ENCODE measurements at regions not wholly inside any gene's neighbourhood (a gene's known extent, or its start where the extent isn't known, plus 50 kb on each side); places are given as distances from the start of the nearest gene placed in this dataset.

DNA sequence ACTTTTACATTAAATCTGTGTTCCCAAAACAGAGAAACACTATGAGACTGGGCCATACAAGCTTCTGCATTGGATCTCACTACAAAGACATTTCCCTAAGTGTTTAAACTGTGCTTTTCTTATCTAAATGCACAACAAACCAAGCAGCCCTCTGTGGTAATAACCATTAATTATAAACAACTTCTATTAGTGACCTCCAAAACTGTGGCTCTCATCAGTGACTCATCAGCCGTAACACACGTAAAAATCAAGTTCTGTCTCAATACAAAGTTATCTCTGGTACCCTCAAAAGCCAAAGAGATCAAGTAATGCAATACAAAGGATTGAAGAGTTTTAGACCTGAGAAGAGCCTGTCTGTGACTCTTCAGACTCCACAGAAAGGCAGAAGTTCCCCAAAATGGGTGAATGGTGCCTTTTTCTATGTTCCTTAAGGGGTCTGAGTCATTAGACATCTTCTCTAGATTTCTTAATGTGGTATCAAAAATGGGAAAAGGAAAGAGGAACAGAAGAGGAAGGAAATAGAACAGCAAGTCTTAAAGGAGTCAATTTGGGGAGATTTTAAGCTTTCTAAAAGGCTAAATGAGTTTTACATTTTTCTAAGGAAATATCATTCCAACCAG is 189.8 kb upstream of the PPP1R2C start:
- Histone ChIP-seq H3K79me2 (ENCODE audit: low read length) (no peaks in the 10 kb centered on the region), H3K4me2 (ENCODE audit: low read length) (no peak overlapping the region)

GRCh38 chrX:42973321-42973720 is 195.4 kb upstream of the PPP1R2C start:
- Histone ChIP-seq H3K27ac (ENCODE audit: low read length) (no peak overlapping the region), H3K4me2 (ENCODE audit: low read length) (no peak overlapping the region), H3K4me1 (ENCODE audit: low read length) (peaks cover 13% of the 10 kb centered on the region), H3K27me3 (ENCODE audit: low read depth, low read length) (no peaks in the 10 kb centered on the region), H3K9me3 (ENCODE audit: insufficient read depth, low read length) (no peaks in the 10 kb centered on the region; the same call in 1 of the 2 replicates), H3K79me2 (ENCODE audit: low read length) (no peaks in the 10 kb centered on the region), H3K9ac (ENCODE audit: low read length) (no peak overlapping the region), H4K20me1 (ENCODE audit: insufficient read depth, low read length) (no peaks in the 10 kb centered on the region), H2AFZ (ENCODE audit: low read depth, low read length) (no peak overlapping the region), H3K4me3 (ENCODE audit: low read length) (no peak overlapping the region), H3K36me3 (replicated peaks; ENCODE audit: low read depth, low read length) (peaks cover 10% of the 10 kb centered on the region)
- TF ChIP-seq CTCF (IDR thresholded peaks at IDR 0.05; ENCODE audit: low read depth, low read length) (no peak), EZH2phosphoT487 (IDR thresholded peaks at IDR 0.05; ENCODE audit: low read depth) (no peak)

More for the DNA sequence above, 189.8 kb upstream of the PPP1R2C start:
- Histone ChIP-seq H3K4me3 (ENCODE audit: low read length) (no peak overlapping the region), H3K9ac (ENCODE audit: low read length) (no peak overlapping the region), H3K36me3 (replicated peaks; ENCODE audit: low read depth, low read length) (no peaks in the 10 kb centered on the region), H3K27me3 (ENCODE audit: low read depth, low read length) (no peaks in the 10 kb centered on the region), H2AFZ (ENCODE audit: low read depth, low read length) (no peak overlapping the region), H3K9me3 (ENCODE audit: insufficient read depth, low read length) (no peaks in the 10 kb centered on the region), H3K27ac (ENCODE audit: low read length) (no peak overlapping the region), H3K4me1 (ENCODE audit: low read length) (peaks cover 7% of the 10 kb centered on the region), H4K20me1 (ENCODE audit: insufficient read depth, low read length) (no peaks in the 10 kb centered on the region)
- no peak for TF ChIP-seq EZH2phosphoT487 (IDR thresholded peaks at IDR 0.05; ENCODE audit: low read depth)
- no peak for TF ChIP-seq CTCF (IDR thresholded peaks at IDR 0.05; ENCODE audit: low read depth, low read length)

DNA sequence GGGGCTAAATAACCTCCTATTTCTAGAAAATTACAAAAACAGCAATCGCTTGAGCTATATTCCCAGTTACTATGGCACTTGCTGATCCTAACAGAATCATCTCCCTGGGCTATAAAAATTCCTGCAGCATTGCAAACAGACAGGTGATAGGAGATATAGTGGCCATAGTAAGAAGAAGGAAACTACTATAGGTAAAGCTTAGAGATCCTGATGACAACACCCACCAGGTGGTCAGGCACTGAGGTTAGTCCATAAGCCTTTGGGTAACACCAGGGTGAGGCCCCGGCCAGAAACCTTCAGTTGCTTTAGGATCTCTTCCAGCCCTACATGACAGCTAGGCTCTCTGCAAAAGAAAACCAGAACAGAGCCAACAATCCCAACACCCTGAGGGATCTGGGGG is 197.9 kb upstream of the PPP1R2C start:
- H3K36me3 ChIP-seq (replicated peaks; ENCODE audit: low read depth, low read length), result peaks cover 10% of the 10 kb centered on the region
- H3K4me2 ChIP-seq (ENCODE audit: low read length), result no peak overlapping the region
- no peak overlapping the region for H3K9ac ChIP-seq (ENCODE audit: low read length)
- no peaks in the 10 kb centered on the region for H4K20me1 ChIP-seq (ENCODE audit: insufficient read depth, low read length)
- TF ChIP-seq CTCF (IDR thresholded peaks at IDR 0.05; ENCODE audit: low read depth, low read length) (no peak), EZH2phosphoT487 (IDR thresholded peaks at IDR 0.05; ENCODE audit: low read depth) (no peak)
- no peaks in the 10 kb centered on the region for H3K79me2 ChIP-seq (ENCODE audit: low read length)
- H3K4me1 ChIP-seq (ENCODE audit: low read length), result peaks cover 13% of the 10 kb centered on the region
- H3K9me3 ChIP-seq (ENCODE audit: insufficient read depth, low read length), result no peaks in the 10 kb centered on the region; the same call in 1 of the 2 replicates
- H3K27me3 ChIP-seq (ENCODE audit: low read depth, low read length), result no peaks in the 10 kb centered on the region
- H3K4me3 ChIP-seq (ENCODE audit: low read length), result no peak overlapping the region
- H3K27ac ChIP-seq (ENCODE audit: low read length), result no peak overlapping the region
- H2AFZ ChIP-seq (ENCODE audit: low read depth, low read length), result no peak overlapping the region

DNA sequence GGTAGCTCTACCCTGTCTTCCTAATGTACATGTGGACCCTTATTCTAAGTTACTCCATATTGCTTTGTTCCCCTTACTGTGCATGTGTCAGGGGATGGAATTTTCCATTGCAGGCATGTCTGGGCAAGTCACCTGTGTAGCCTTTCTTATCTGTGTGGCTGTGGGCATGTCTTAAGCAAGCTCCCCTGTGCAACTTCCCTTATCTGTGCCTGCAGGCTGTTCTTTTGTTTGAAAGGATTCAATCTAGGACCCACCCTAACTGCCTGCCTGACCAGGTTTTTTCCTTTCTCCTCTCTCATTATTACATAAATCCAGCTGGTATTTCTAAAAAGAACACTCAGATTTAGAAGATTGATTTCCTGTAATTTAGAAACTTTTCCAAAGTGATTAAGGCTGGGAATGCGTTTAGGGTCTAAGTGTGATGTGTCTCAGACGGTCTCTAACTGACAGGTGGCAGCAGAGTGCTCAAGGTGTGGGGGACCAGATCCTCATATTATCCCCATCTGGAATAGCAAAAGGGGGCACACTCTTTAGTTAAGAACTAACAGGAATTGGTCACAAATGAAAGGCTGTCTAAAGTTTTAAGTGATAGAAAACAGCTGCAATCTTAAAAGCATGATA is 198.9 kb upstream of the PPP1R2C start:
- Histone ChIP-seq H3K4me2 (ENCODE audit: low read length) (0 out of 2 replicates have a peak overlapping the region, but pooled peaks have one; percentile 7), H3K79me2 (ENCODE audit: low read length) (no peaks in the 10 kb centered on the region), H4K20me1 (ENCODE audit: insufficient read depth, low read length) (no peaks in the 10 kb centered on the region), H3K4me1 (ENCODE audit: low read length) (peaks cover 13% of the 10 kb centered on the region), H2AFZ (ENCODE audit: low read depth, low read length) (no peak overlapping the region; the same call in 1 of the 2 replicates), H3K9ac (ENCODE audit: low read length) (peak overlapping the region; percentile 25; the same call in 1 of the 2 replicates), H3K27ac (ENCODE audit: low read length) (peak overlapping the region; percentile 15; the same call in 1 of the 2 replicates), H3K4me3 (ENCODE audit: low read length) (no peak overlapping the region), H3K27me3 (ENCODE audit: low read depth, low read length) (no peaks in the 10 kb centered on the region), H3K36me3 (replicated peaks; ENCODE audit: low read depth, low read length) (peaks cover 10% of the 10 kb centered on the region), H3K9me3 (ENCODE audit: insufficient read depth, low read length) (no peaks in the 10 kb centered on the region; the same call in 1 of the 2 replicates)
- TF ChIP-seq CTCF (IDR thresholded peaks at IDR 0.05; ENCODE audit: low read depth, low read length), result peak; percentile 49
- no peak for TF ChIP-seq EZH2phosphoT487 (IDR thresholded peaks at IDR 0.05; ENCODE audit: low read depth)
